HG03175 (cell line): ENCODE measurements at regions not wholly inside any gene's neighbourhood (a gene's known extent, or its start where the extent isn't known, plus 50 kb on each side); places are given as distances from the start of the nearest gene placed in this dataset.
"Not testable (repeated sequence)": the region's sequence is repeated elsewhere in the genome, so short reads cannot be mapped to it uniquely, and the experiment has no call there.

ENCODE experiments used
- ATAC-seq: cut with Tn5 transposase; IDR thresholded peaks from one replicate; pipeline ENCODE4 v1.9.1; 2021; ENCODE audit warnings: mild to moderate bottlenecking, moderate library complexity; ENCODE audit not compliant: unreplicated experiment

DNA sequence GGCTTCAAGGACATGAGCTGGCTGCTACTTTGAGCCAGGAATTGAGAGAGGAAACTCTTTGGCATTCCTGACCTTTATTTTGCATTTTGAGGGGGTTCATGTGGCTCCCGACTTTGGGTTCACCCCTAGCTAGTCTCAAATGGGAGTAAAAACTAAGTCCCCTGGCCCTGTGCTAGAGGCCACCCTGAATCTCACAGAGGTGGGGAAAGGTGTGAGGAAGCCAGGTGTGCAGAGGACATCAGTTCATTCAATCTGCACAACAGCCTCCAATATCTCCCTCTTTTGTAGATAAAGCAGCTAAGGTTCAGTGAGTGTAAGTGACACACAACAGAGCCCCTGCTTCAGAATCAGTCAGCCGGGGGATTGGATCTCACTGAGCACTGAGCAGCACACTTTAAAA, 325.7 kb downstream of the DCDC2C start:
- no peak for ATAC-seq

- no peak for ATAC-seq
Measured at GRCh38 chr2:4039896-4040295, 336.5 kb downstream of the DCDC2C start.

DNA sequence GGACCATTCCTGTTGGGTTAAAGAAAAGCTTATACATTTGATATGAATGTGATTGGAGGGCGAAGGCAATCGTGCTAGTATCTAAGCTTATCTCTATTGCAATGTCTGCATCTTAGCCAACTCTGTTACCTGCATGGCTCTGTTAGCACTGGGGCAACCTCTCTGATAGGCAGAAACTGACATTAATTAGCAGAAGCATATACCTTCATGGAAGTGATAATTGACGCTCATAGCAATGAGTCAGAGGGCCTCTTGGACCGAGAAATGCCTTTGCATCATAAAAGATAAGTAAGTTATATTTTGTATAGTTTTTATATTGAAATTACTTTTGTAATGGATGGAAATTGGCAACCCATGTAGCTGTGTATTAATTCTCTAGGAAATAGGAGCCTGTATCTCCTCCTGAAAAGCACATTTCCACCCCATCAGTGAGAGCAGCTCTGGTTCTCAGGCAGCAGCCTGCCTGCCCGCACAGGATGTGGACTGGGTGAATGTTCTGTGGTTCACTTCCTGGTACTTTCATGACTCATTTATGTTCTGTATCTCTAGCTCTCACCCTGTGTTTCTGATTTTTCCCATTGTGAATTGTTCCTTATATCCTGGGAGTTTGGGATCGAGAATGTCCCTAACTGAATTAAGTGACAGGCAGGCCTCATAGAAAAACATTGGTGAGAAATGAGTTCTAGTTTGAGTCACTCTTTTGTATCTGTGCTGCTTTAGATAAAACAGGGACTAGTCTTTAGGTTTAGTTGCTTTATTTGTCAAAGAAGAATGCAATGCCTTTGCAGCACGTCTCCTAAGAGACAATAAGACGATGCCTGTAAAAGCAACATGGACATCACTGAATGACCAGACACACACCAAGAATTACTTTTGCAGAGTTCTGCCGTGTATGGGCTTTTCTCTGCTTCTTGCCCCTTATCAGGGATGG, 344.9 kb downstream of the DCDC2C start:
- peak; percentile 67 for ATAC-seq

GRCh38 chr2:4049463-4049862, 346.1 kb downstream of the DCDC2C start:
- no peak for ATAC-seq

- no peak for ATAC-seq
Measured at GRCh38 chr2:4053769-4054493, 350.6 kb downstream of the DCDC2C start.

- ATAC-seq, result no peak
Measured at GRCh38 chr2:4066217-4066616, 362.8 kb downstream of the DCDC2C start.

- no peak for ATAC-seq
Measured at GRCh38 chr2:4073026-4073569, 369.7 kb downstream of the DCDC2C start.

GRCh38 chr2:4077017-4077416, 373.6 kb downstream of the DCDC2C start:
- no peak for ATAC-seq

DNA sequence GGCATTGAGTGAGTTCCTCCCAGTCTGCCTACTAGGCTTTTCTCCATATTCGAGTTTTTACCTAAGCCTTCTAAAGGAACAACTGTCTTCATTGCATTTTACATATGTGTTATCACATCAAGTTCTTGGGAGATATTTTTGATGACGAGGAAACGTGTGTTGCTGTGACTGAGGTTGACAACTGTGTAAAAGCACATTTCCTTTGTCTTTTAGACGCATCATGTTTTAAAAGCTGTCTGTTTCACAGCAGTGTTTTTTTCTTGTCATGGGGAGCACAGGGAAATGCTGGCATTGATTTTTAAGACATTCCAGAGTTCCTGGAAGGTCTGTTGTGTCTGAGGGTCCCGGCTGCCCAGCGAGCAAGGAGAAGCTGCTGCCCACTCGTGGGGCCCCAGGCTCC, 381.8 kb downstream of the DCDC2C start:
- no peak for ATAC-seq

- no peak for ATAC-seq
Measured at GRCh38 chr2:4090668-4091630, 387.6 kb downstream of the DCDC2C start.

DNA sequence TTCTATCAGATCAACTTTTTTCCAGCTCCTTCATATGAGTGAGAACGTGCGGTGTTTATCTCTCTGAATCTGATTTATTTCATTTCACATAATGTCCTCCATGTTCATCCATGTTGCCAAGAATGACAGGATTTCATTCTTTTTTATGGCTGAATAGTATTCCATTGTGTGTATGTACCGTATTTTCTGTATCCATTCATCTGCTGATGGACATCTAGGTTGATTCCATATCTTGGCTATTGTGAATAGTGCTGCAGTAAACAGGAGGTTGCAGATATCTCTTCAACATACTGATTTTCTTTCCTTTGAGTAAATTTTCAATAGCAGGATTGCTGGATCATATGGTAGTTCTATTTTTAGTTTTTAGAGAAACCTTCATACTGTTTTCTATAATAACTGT, 388.5 kb downstream of the DCDC2C start:
- no peak for ATAC-seq

DNA sequence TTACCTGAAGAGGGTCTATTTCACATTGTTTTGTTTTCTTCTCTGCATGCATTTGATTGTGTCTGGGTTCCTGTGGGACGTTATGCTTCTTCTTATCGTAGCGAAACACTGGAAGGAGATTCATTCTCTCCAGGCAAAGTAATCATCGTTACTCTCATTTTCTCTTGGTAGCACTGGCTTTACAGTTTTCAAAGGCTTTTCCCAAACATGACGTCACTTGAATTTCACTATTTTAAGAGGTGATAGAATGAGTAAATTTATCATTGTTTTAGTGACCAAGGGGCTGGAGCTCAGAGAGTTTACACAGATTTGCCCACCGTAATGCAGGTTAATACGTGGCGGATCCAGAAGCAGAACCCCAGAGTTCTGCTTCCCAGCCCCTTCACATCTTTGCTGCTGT, 391.4 kb downstream of the DCDC2C start:
- no peak for ATAC-seq

DNA sequence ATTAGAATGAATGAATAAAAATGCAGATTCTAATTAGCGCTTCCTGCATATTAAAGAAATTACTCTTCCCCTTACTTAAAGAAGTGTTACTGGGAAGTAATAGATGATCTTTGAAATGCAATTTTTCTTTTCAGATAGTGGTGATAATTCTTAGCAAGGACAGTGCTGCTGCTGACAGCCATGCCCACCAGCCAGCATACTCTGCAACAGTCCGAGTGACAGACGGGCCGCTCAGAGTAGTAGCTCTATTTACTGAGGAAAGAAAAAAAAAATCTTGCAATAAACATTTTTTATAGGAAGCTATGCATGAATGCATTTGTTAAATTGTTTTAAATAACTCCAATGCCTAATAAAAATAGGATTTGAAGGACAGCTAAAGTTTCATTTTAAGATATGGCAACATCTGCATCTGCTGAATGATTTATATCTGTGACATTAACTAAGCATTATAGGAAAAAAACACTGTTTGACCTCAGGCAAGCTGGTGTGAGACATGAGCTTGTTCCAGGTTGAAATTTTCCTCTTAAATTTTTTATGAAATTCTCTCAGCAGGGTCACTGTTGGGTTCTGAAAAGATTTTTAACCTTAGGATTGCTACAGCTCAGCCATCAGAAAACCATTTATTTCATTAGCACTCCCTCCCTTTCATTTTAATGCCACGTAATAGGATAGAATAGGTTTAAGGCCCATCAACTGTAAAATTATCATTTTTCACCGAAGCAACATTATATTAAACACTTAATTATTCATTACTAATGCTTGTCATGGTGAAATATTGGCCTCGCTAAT, 393.8 kb downstream of the DCDC2C start:
- ATAC-seq, result no peak

DNA sequence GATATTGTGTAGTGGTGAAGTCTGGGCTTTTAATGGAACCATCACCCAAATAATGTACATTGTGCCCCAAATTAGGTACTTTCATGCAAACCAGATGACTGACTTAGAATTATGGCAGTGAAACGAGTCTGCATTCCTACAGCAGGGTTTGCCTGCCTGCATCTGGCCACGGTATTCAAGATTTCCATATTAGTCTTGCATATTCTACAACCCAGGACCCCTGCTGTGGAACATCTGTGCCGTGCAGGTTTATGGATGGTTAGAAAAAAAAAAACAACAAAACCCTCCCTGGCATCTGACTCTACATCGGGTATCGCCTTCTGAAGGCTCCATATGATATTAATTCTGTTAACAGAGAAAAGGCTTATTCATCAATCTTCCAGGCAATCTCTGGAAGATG, 394.8 kb downstream of the DCDC2C start:
- ATAC-seq, result no peak

- no peak for ATAC-seq
Measured at GRCh38 chr2:4101936-4102335, 398.6 kb downstream of the DCDC2C start.

GRCh38 chr2:4107179-4107578, 403.8 kb downstream of the DCDC2C start:
- ATAC-seq, result no peak

GRCh38 chr2:4110273-4110672, 406.9 kb downstream of the DCDC2C start:
- no peak for ATAC-seq

GRCh38 chr2:4115435-4115834, 412.1 kb downstream of the DCDC2C start:
- ATAC-seq, result not testable (repeated sequence)

DNA sequence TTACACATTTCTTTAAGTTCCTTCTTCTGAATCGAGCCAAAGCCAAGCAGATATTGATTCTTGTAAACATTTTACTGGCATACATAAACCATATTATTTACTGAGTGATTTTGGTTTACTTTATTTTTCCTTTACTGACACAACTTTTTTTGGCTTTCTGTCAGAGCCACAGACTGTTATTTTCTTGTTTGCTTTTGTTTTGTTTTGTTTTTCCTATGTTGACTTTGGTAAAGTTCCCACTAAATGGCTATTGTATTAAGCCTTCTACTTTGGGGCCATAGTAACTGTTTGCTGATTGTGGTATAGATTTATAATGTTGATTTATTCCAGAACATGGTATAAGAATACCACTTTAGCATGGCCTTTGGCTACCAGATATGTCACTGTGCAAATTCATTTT, 419.4 kb downstream of the DCDC2C start:
- ATAC-seq, result no peak

DNA sequence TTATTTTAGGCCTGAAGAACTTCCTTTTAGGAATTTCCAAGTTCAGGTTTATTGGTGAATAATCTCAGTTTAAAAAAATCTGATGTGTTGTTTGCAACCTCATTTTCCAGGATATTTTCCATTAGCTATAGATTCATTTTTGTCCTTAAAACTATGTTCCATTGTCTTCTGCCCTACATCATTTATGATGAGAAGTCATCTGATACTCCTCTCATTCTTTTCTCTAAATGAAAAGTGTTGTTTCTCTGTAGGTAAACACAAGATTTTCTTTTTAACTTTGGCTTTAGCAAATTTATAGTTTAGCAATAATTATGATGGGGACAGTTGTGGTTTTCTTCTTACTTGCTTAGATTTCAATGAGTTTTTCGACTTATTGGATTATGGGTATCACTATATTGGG, 427.3 kb downstream of the DCDC2C start:
- ATAC-seq, result no peak
